Smooth muscle cell (in vitro differentiated cells): ENCODE measurements at regions not wholly inside any gene's neighbourhood (a gene's known extent, or its start where the extent isn't known, plus 50 kb on each side); places are given as distances from the start of the nearest gene placed in this dataset.

ENCODE experiments used
- DNase-seq: peaks from one replicate; lab custom pipeline; 2025; ENCODE audit not compliant: unreplicated experiment; lab: John Stamatoyannopoulos, UW
- H2AFZ ChIP-seq: fragments of 200-600 bp; sonication (generic); 2 replicates; pipeline ENCODE4 v1.6.0; 2016; ENCODE audit warnings: antibody characterized with exemption, low read depth, mild to moderate bottlenecking
- H3F3A ChIP-seq: fragments of 200-600 bp; sonication (generic); 2 replicates; pipeline ENCODE4 v1.6.0; 2017; ENCODE audit warnings: antibody characterized with exemption, low read depth
- H3K27ac ChIP-seq: fragments of 200-600 bp; sonication (generic); 2 replicates; pipeline ENCODE4 v1.5.1; 2016; ENCODE audit warnings: low read depth, mild to moderate bottlenecking
- H3K27me3 ChIP-seq: fragments of 200-600 bp; sonication (generic); 2 replicates; pipeline ENCODE4 v1.6.1; 2016; ENCODE audit warnings: low read depth, mild to moderate bottlenecking
- H3K36me3 ChIP-seq: fragments of 200-600 bp; sonication (generic); 2 replicates; pipeline ENCODE4 v1.5.1; 2016; ENCODE audit warnings: low read depth
- H3K4me1 ChIP-seq: fragments of 200-600 bp; sonication (generic); 2 replicates; pipeline ENCODE4 v1.5.1; 2016; ENCODE audit warnings: low read depth
- H3K4me2 ChIP-seq: fragments of 200-600 bp; sonication (generic); 2 replicates; pipeline ENCODE4 v1.6.0; 2016; ENCODE audit warnings: mild to moderate bottlenecking
- H3K4me3 ChIP-seq: fragments of 200-600 bp; sonication (generic); 2 replicates; pipeline ENCODE4 v1.5.1; 2016; ENCODE audit warnings: mild to moderate bottlenecking
- H3K79me2 ChIP-seq: fragments of 200-600 bp; sonication (generic); 2 replicates; pipeline ENCODE4 v1.6.0; 2016; ENCODE audit warnings: low read depth, mild to moderate bottlenecking
- H3K9ac ChIP-seq: fragments of 200-600 bp; sonication (generic); 2 replicates; pipeline ENCODE4 v1.6.0; 2016; ENCODE audit warnings: low read depth
- H3K9me3 ChIP-seq: fragments of 200-600 bp; sonication (generic); replicated peaks from 2 replicates; pipeline ENCODE4 v1.5.1; 2016; ENCODE audit warnings: low read depth
- H4K20me1 ChIP-seq: fragments of 200-600 bp; sonication (generic); 2 replicates; pipeline ENCODE4 v1.6.0; 2016; ENCODE audit warnings: low read depth
- CTCF ChIP-seq: fragments of 200-600 bp; sonication (generic); IDR thresholded peaks from 2 replicates; pipeline ENCODE4 v1.5.1; 2017; ENCODE audit warnings: borderline replicate concordance, mild to moderate bottlenecking, antibody characterized with exemption; ENCODE audit not compliant: insufficient read depth, poor library complexity, severe bottlenecking
- WGBS: methylation state at CpG from one replicate; pipeline ENCODE4 v1.1.7; 2016; ENCODE audit warnings: low lambda C conversion rate; 5-methylcytosine and 5-hydroxymethylcytosine counted together

GRCh38 chr6:14428269-14428668, 310.7 kb downstream of the CD83 start:
- Histone ChIP-seq H4K20me1 (no peaks in the 10 kb centered on the region), H3K4me1 (no peaks in the 10 kb centered on the region), H3K27me3 (peaks cover 8% of the 10 kb centered on the region), H3K9ac (no peak overlapping the region), H3K27ac (no peak overlapping the region), H3K36me3 (no peaks in the 10 kb centered on the region), H2AFZ (no peak overlapping the region), H3K4me2 (no peak overlapping the region), H3K4me3 (no peak overlapping the region), H3K9me3 (no peaks in the 10 kb centered on the region), H3K79me2 (no peaks in the 10 kb centered on the region), H3F3A (no peaks in the 10 kb centered on the region)
- no peak for DNase-seq
- 91% methylated on average over 3 of the region's 3 CpGs for WGBS
- TF ChIP-seq CTCF: no peak

- Histone ChIP-seq H3K4me2 (no peak overlapping the region), H3K4me1 (no peaks in the 10 kb centered on the region), H3K4me3 (no peak overlapping the region), H3K9me3 (no peaks in the 10 kb centered on the region), H3F3A (no peaks in the 10 kb centered on the region), H3K27ac (no peak overlapping the region), H3K27me3 (peaks cover 8% of the 10 kb centered on the region), H2AFZ (no peak overlapping the region), H4K20me1 (no peaks in the 10 kb centered on the region), H3K79me2 (no peaks in the 10 kb centered on the region), H3K9ac (no peak overlapping the region), H3K36me3 (no peaks in the 10 kb centered on the region)
- DNase-seq: no peak
- WGBS: 53% methylated on average over 10 of the region's 10 CpGs
- TF ChIP-seq CTCF: no peak
Observed at GRCh38 chr6:14429396-14429795, 311.8 kb downstream of the CD83 start.

- H3K79me2 ChIP-seq: no peaks in the 10 kb centered on the region
- no peaks in the 10 kb centered on the region for H3K36me3 ChIP-seq
- H3K4me3 ChIP-seq: no peak overlapping the region
- H3K27ac ChIP-seq: no peak overlapping the region
- H3K9ac ChIP-seq: no peak overlapping the region
- H3K4me2 ChIP-seq: no peak overlapping the region
- peaks cover 8% of the 10 kb centered on the region for H3K27me3 ChIP-seq
- no peaks in the 10 kb centered on the region for H4K20me1 ChIP-seq
- no peaks in the 10 kb centered on the region for H3K9me3 ChIP-seq
- no peak for TF ChIP-seq CTCF
- H3F3A ChIP-seq: no peaks in the 10 kb centered on the region
- H3K4me1 ChIP-seq: no peaks in the 10 kb centered on the region
- WGBS: 94% methylated on average over 2 of the region's 2 CpGs
- no peak for DNase-seq
- H2AFZ ChIP-seq: no peak overlapping the region
Observed at GRCh38 chr6:14430218-14430617, 312.6 kb downstream of the CD83 start.
